IMR-90 (cell line): ENCODE measurements at regions not wholly inside any gene's neighbourhood (a gene's known extent, or its start where the extent isn't known, plus 50 kb on each side); places are given as distances from the start of the nearest gene placed in this dataset.

Experiments
- ATAC-seq: fragments of 200-7000 bp; cut with Tn5 transposase; 2 replicates; pipeline ENCODE4 v1.9.1; 2020; ENCODE audit warnings: low read depth, mild to moderate bottlenecking, moderate library complexity
- BruUV-seq: library from RNA; stranded (reverse); fragments of 400-500 nt; replicated peaks from 2 replicates; lab custom pipeline; 2021; lab: Mats Ljungman, UMichigan
- CTCF ChIA-PET: fragments of 300-600 bp; formaldehyde crosslinking; extraction: SDS; loops from one replicate; lab custom pipeline; 2021; ENCODE audit warnings: antibody characterized with exemption; lab: Yijun Ruan, JAX
- POLR2A ChIA-PET: fragments of 300-600 bp; sonication (Branson Sonifier 250); formaldehyde crosslinking; loops from one replicate; lab custom pipeline; 2022; ENCODE audit warnings: antibody characterized with exemption; ENCODE audit not compliant: unreplicated experiment; lab: Charles Lee
- DNase-seq: peaks from one replicate; pipeline ENCODE4 v3.0.0; 2013
- H2AFZ ChIP-seq: replicated peaks from 2 replicates; pipeline ENCODE3; 2013; ENCODE audit warnings: low read length, mild to moderate bottlenecking; ENCODE audit not compliant: poor library complexity
- H2AK5ac ChIP-seq: 2 replicates; pipeline ENCODE4 v1.6.1; 2013; ENCODE audit warnings: low read depth, low read length, inconsistent platforms
- H2AK9ac ChIP-seq: replicated peaks from 2 replicates; pipeline ENCODE3; 2013; ENCODE audit warnings: mild to moderate bottlenecking, low read depth, low read length, moderate library complexity; ENCODE audit not compliant: poor library complexity
- H2BK120ac ChIP-seq: 2 replicates; pipeline ENCODE4 v1.6.1; 2013; ENCODE audit warnings: low read depth, low read length, inconsistent platforms
- H2BK15ac ChIP-seq: 3 replicates; pipeline ENCODE4 v1.6.1; 2013; ENCODE audit warnings: low read depth, low read length, inconsistent platforms
- H2BK20ac ChIP-seq: 2 replicates; pipeline ENCODE4 v1.6.1; 2013; ENCODE audit warnings: low read depth, mild to moderate bottlenecking, inconsistent platforms, low read length, moderate library complexity
- H2BK5ac ChIP-seq: 2 replicates; pipeline ENCODE4 v1.6.1; 2013; ENCODE audit warnings: mild to moderate bottlenecking, low read depth, low read length, inconsistent platforms; ENCODE audit not compliant: poor library complexity, severe bottlenecking
- H3K14ac ChIP-seq: replicated peaks from 2 replicates; pipeline ENCODE4 v1.6.1; 2013; ENCODE audit warnings: low read depth, low read length, inconsistent platforms
- H3K18ac ChIP-seq: 2 replicates; pipeline ENCODE4 v1.6.1; 2013; ENCODE audit warnings: low read depth, low read length, control low read depth
- H3K23ac ChIP-seq: 2 replicates; pipeline ENCODE4 v1.6.1; 2013; ENCODE audit warnings: low read depth, low read length, inconsistent platforms
- H3K27ac ChIP-seq: 2 replicates; pipeline ENCODE4 v1.5.1; 2013; ENCODE audit warnings: mild to moderate bottlenecking, control low read depth, low read length; ENCODE audit not compliant: insufficient read depth
- H3K27me3 ChIP-seq: 2 replicates; pipeline ENCODE4 v1.6.1; 2013; ENCODE audit warnings: low read length; ENCODE audit not compliant: control insufficient read depth, insufficient read depth
- H3K36me3 ChIP-seq: 2 replicates; pipeline ENCODE4 v1.6.1; 2013; ENCODE audit warnings: low read length, mixed read lengths; ENCODE audit not compliant: control insufficient read depth, insufficient read depth
- H3K4ac ChIP-seq: 2 replicates; pipeline ENCODE4 v1.6.1; 2013; ENCODE audit warnings: low read depth, low read length, inconsistent platforms
- H3K4me1 ChIP-seq: 2 replicates; pipeline ENCODE4 v1.6.1; 2013; ENCODE audit warnings: low read length, mixed read lengths; ENCODE audit not compliant: control insufficient read depth, insufficient read depth
- H3K4me2 ChIP-seq: 2 replicates; pipeline ENCODE4 v1.6.1; 2013; ENCODE audit warnings: low read depth, mild to moderate bottlenecking, control low read depth, low read length, moderate library complexity
- H3K4me3 ChIP-seq: 2 replicates; pipeline ENCODE4 v1.5.1; 2013; ENCODE audit warnings: low read depth, mild to moderate bottlenecking, control low read depth, low read length, moderate library complexity; ENCODE audit not compliant: insufficient read depth
- H3K56ac ChIP-seq: 2 replicates; pipeline ENCODE4 v1.6.1; 2013; ENCODE audit warnings: low read length, inconsistent platforms; ENCODE audit not compliant: insufficient read depth; ENCODE audit errors: extremely low read depth
- H3K79me1 ChIP-seq, 2 experiments: 2 replicates each; pipeline ENCODE4 v1.6.1; 2013; ENCODE audit warnings: low read length in 2 of 2, inconsistent platforms in 1 of 2, low read depth in 1 of 2
- H3K9ac ChIP-seq: 2 replicates; pipeline ENCODE4 v1.6.1; 2013; ENCODE audit warnings: low read depth, low read length, control low read depth
- H3K9me1 ChIP-seq: 2 replicates; pipeline ENCODE4 v1.6.1; 2013; ENCODE audit warnings: low read length, inconsistent platforms; ENCODE audit not compliant: insufficient read depth
- H3K9me3 ChIP-seq: 2 replicates; pipeline ENCODE4 v1.6.1; 2013; ENCODE audit warnings: low read length; ENCODE audit not compliant: control insufficient read depth, insufficient read depth
- H4K20me1 ChIP-seq: 2 replicates; pipeline ENCODE4 v1.6.1; 2013; ENCODE audit warnings: low read length, inconsistent platforms; ENCODE audit not compliant: insufficient read depth
- H4K5ac ChIP-seq: 2 replicates; pipeline ENCODE4 v1.6.1; 2013; ENCODE audit warnings: mild to moderate bottlenecking, low read depth, low read length, control low read depth
- H4K8ac ChIP-seq, 2 experiments: 2 replicates each; pipeline ENCODE4 v1.6.1; 2013; ENCODE audit warnings: low read depth in 2 of 2, low read length in 2 of 2, control low read depth in 1 of 2, inconsistent platforms in 1 of 2
- H4K91ac ChIP-seq: 2 replicates; pipeline ENCODE4 v1.6.1; 2013; ENCODE audit warnings: low read depth, low read length, inconsistent platforms; ENCODE audit not compliant: insufficient read depth
- BHLHE40 ChIP-seq: fragments of 150-350 bp; IDR thresholded peaks from 2 replicates; pipeline ENCODE4 v1.6.1; 2016; ENCODE audit warnings: mild to moderate bottlenecking, low read depth, low read length
- RFX5 ChIP-seq: IDR thresholded peaks from 2 replicates; pipeline ENCODE4 v1.8.0; 2012; ENCODE audit warnings: low read depth, mild to moderate bottlenecking, low read length, moderate library complexity
- WGBS, 2 experiments: methylation state at CpG; one replicate each; pipeline versions ENCODE4 v1.1.5 to v1.1.7; 2013; ENCODE audit warnings: missing lambda C conversion rate in 2 of 2; ENCODE audit not compliant: insufficient read length in 1 of 2; ENCODE audit errors: extremely low coverage in 2 of 2; 5-methylcytosine and 5-hydroxymethylcytosine counted together
- dilution Hi-C: fragments of 300-500 bp; cut with HindIII; formaldehyde crosslinking; loops from one replicate; pipeline ENCODE4 v1.14.3; 2018; ENCODE audit warnings: low sequenced_read_pairs; ENCODE audit not compliant: unreplicated experiment
- in situ Hi-C: fragments of 300-500 bp; cut with MboI; formaldehyde crosslinking; loops from 3 replicates; pipeline ENCODE4 v1.14.3; 2019; ENCODE audit warnings: low sequenced_read_pairs, inconsistent platforms, mixed read lengths
- intact Hi-C: fragments of 100-400 bp; cut with micrococcal nuclease; formaldehyde crosslinking; loops from 2 replicates; pipeline ENCODE4 v1.10.0; 2022

- Histone ChIP-seq H3K36me3 (no peaks in the 10 kb centered on the region), H4K20me1 (no peaks in the 10 kb centered on the region), H4K8ac (no peak overlapping the region), H2AFZ (no peak overlapping the region), H3K14ac (no peak overlapping the region), H2BK15ac (no peak overlapping the region), H3K56ac (no peak overlapping the region), H3K4ac (no peak overlapping the region), H3K9me1 (no peaks in the 10 kb centered on the region), H2BK20ac (no peak overlapping the region), H3K27me3 (no peaks in the 10 kb centered on the region), H2AK9ac (no peak overlapping the region), H3K23ac (no peak overlapping the region), H3K18ac (no peak overlapping the region), H2AK5ac (no peak overlapping the region), H3K9ac (no peak overlapping the region), H2BK5ac (no peak overlapping the region), H4K5ac (no peak overlapping the region), H3K4me2 (no peak overlapping the region), H3K27ac (no peak overlapping the region), H3K79me1 (no peaks in the 10 kb centered on the region), H3K4me3 (no peak overlapping the region), H2BK120ac (no peak overlapping the region), H3K9me3 (no peaks in the 10 kb centered on the region), H3K4me1 (no peaks in the 10 kb centered on the region), H4K91ac (no peak overlapping the region)
- no peak for TF ChIP-seq RFX5
- no peak for TF ChIP-seq BHLHE40
- intact Hi-C loops (no loop called here), dilution Hi-C loops (no loop called here), in situ Hi-C loops (no loop called here)
- CTCF ChIA-PET = interaction anchor here (0.6 kb wide), 1 partner anchor 1898 kb away, joined by 4 read pairs; no protein-coding TSS in a partner anchor
- no peak for ATAC-seq
- DNase-seq = no peak
- POLR2A ChIA-PET = no interaction called here
- BruUV-seq = no TSS peak
- WGBS, 2 experiments = no CpG with 5 or more reads among the region's 2 CpGs
Measured at GRCh38 chr6:91137286-91137685, 550.4 kb upstream of the MAP3K7 start.
